Chondrocyte (in vitro differentiated cells): ENCODE measurements at regions not wholly inside any gene's neighbourhood (a gene's known extent, or its start where the extent isn't known, plus 50 kb on each side); places are given as distances from the start of the nearest gene placed in this dataset.

Experiments
- DNase-seq: peaks from one replicate; pipeline ENCODE4 v3.0.0; 2021; ENCODE audit warnings: mixed read lengths, low spot score
- H3K27ac Mint-ChIP-seq: one replicate; pipeline ENCODE4 v1.8.0; 2021; ENCODE audit warnings: mild to moderate bottlenecking, moderate library complexity, mixed read lengths; ENCODE audit not compliant: unreplicated experiment
- H3K27me3 Mint-ChIP-seq: 2 replicates; pipeline ENCODE4 v1.8.0; 2021; ENCODE audit warnings: low read depth, mixed read lengths
- H3K36me3 Mint-ChIP-seq: 2 replicates; pipeline ENCODE4 v1.8.0; 2021; ENCODE audit warnings: low read depth, mixed read lengths
- H3K4me1 Mint-ChIP-seq: 2 replicates; pipeline ENCODE4 v1.8.0; 2021; ENCODE audit warnings: low read depth, mild to moderate bottlenecking, mixed read lengths
- H3K4me3 Mint-ChIP-seq: one replicate; pipeline ENCODE4 v1.8.0; 2021; ENCODE audit warnings: mild to moderate bottlenecking, moderate library complexity, mixed read lengths; ENCODE audit not compliant: unreplicated experiment
- H3K9me3 Mint-ChIP-seq: 2 replicates; pipeline ENCODE4 v1.8.0; 2021; ENCODE audit warnings: low read depth, mixed read lengths
- CTCF ChIP-seq: fragments of 200-600 bp; sonication (generic); IDR thresholded peaks from 2 replicates; pipeline ENCODE4 v1.5.0; 2021; ENCODE audit warnings: antibody characterized with exemption, mild to moderate bottlenecking, moderate library complexity

DNA sequence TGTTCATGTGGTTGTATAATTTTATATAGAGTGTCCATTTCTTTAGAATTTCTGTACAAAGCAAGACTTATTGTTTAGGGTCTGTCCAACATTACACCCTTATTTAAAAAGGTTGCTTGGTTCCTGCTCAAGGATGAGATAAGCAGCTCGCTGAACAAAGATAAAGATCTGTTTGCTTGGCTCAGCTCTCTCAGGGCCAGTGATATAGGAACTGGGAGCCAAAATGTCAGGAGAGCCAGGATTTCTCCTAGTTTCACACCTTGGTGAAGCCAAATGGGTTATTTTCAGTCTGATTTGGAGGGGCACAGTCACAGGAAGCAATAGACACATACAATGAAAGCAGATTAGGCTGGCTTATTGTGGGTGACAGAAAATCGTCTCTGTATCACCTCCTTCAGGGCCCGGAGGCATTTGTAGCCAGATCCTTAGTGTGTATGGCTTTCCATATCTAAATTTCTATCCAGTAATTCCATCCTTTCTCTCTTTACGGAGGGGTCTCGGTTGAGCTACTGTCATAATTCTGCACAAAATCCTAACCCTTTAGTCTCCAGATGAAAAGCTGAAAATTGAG, 396.4 kb downstream of the TMEM232 start:
- H3K4me1 Mint-ChIP-seq = peaks cover 6% of the 10 kb centered on the region
- no peaks in the 10 kb centered on the region for H3K9me3 Mint-ChIP-seq
- no peak for TF ChIP-seq CTCF
- no peak overlapping the region for H3K4me3 Mint-ChIP-seq
- no peaks in the 10 kb centered on the region for H3K27me3 Mint-ChIP-seq
- no peak for DNase-seq
- no peak overlapping the region for H3K27ac Mint-ChIP-seq
- no peaks in the 10 kb centered on the region for H3K36me3 Mint-ChIP-seq

- H3K4me3 Mint-ChIP-seq = no peak overlapping the region
- no peaks in the 10 kb centered on the region for H3K27me3 Mint-ChIP-seq
- no peaks in the 10 kb centered on the region for H3K36me3 Mint-ChIP-seq
- TF ChIP-seq CTCF = peak; percentile 41
- no peak overlapping the region for H3K27ac Mint-ChIP-seq
- DNase-seq = no peak
- no peaks in the 10 kb centered on the region for H3K9me3 Mint-ChIP-seq
- peaks cover 14% of the 10 kb centered on the region for H3K4me1 Mint-ChIP-seq
Measured at GRCh38 chr5:110333384-110333783, 393.1 kb downstream of the TMEM232 start.

- Mint-ChIP-seq H3K4me1 (peaks cover 14% of the 10 kb centered on the region), H3K27me3 (no peaks in the 10 kb centered on the region), H3K36me3 (no peaks in the 10 kb centered on the region), H3K4me3 (no peak overlapping the region), H3K27ac (peak overlapping the region; percentile 1), H3K9me3 (no peaks in the 10 kb centered on the region)
- no peak for DNase-seq
- no peak for TF ChIP-seq CTCF
Measured at GRCh38 chr5:110335361-110336066, 391.0 kb downstream of the TMEM232 start.

DNA sequence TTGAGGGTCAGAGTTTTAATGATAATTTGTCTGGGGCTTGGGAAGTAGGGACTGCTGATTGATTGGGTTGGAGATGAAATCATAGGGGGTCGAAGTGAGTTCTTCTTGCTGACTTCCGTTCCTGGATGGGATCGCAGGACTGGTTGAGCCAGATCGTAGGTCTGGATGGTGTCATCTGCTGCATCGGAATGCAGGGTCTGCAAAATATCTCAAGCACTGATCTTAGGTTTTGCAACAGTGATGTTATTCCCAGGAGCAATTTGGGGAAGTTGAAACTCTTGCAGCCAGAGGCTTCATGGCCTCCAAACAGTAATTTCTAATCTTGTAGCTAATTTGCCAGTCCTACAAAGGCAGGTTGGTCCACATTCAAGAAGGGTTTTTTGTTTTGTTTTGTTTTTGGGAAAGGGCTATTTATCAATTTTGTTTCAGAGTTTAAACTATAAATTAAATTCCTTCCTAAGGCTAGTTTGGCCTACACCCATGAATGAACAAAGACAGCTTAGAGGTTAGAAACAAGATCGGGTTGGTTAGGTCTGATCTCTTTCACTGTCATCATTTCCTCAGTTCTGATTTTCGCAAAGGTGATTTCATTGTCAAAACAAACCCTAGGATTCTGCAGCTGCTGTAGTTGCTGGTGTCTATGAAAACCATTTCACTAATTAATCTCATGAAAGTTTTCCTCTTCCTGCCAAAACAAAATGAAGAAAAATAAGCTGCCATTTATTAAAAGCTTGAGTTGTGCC, 388.0 kb downstream of the TMEM232 start:
- Mint-ChIP-seq H3K27ac (no peak overlapping the region), H3K4me1 (peaks cover 21% of the 10 kb centered on the region), H3K36me3 (no peaks in the 10 kb centered on the region), H3K4me3 (no peak overlapping the region), H3K27me3 (no peaks in the 10 kb centered on the region), H3K9me3 (no peaks in the 10 kb centered on the region)
- DNase-seq = no peak
- no peak for TF ChIP-seq CTCF

DNA sequence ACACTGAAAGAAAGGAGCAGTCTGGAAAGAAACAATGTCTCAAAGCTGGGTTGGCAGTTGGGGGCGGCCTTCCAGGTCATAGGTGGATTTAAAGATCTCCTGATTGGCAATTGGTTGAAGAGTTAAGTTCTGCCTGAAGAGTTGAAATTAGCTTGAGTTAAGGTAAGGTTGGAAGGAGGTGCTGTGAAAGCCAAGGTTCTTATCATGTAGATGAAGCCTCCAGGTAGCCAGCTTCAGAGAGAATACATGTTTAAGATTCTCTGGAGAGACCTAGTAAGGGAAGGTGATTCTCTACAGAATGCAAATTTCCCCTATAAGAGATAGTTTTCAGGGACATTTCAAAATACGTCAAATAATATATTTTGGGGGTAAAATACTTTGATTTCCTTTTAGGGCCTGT, 387.1 kb downstream of the TMEM232 start:
- Mint-ChIP-seq H3K27ac (no peak overlapping the region), H3K27me3 (no peaks in the 10 kb centered on the region), H3K36me3 (no peaks in the 10 kb centered on the region), H3K4me3 (no peak overlapping the region), H3K9me3 (no peaks in the 10 kb centered on the region), H3K4me1 (peaks cover 21% of the 10 kb centered on the region)
- no peak for TF ChIP-seq CTCF
- DNase-seq = no peak
